Fibroblast of the aortic adventitia (primary cell): ENCODE measurements at regions not wholly inside any gene's neighbourhood (a gene's known extent, or its start where the extent isn't known, plus 50 kb on each side); places are given as distances from the start of the nearest gene placed in this dataset.

ENCODE experiments used
- DNase-seq: peaks from one replicate; pipeline ENCODE4 v3.0.0-alpha.2; 2010; ENCODE audit warnings: low read depth
- H3K4me3 ChIP-seq: 2 replicates; pipeline ENCODE4 v1.5.1; 2011; ENCODE audit warnings: low read depth, mild to moderate bottlenecking, control low read depth, low read length, moderate library complexity
- TF ChIP-seq, protein P1 (sequence below): IDR thresholded peaks from 2 replicates; pipeline ENCODE4 v1.5.1; 2011; ENCODE audit warnings: mild to moderate bottlenecking, low read length, control low read depth, inconsistent platforms; ENCODE audit not compliant: insufficient read depth

DNA sequence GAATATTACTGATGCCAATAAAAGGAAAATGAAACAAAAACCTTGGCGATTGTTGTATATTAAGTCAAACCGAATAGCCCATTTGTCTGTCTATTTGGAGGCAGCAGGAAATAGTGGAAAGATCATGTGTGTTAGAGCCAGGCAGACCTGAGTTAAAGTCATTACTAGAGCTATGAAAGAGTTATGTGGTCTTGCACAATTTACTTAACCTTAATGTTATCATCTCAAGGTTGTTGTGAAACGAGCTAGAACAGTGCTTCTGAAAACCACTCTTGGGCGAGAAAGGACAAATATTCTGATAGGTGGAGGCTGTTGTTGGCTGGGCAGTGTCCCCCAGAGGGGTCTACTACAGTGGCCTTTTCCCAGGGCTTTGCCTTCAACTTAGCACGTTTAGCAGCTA, 60.0 kb upstream of the NUP160 start:
- TF ChIP-seq, protein P1, sequence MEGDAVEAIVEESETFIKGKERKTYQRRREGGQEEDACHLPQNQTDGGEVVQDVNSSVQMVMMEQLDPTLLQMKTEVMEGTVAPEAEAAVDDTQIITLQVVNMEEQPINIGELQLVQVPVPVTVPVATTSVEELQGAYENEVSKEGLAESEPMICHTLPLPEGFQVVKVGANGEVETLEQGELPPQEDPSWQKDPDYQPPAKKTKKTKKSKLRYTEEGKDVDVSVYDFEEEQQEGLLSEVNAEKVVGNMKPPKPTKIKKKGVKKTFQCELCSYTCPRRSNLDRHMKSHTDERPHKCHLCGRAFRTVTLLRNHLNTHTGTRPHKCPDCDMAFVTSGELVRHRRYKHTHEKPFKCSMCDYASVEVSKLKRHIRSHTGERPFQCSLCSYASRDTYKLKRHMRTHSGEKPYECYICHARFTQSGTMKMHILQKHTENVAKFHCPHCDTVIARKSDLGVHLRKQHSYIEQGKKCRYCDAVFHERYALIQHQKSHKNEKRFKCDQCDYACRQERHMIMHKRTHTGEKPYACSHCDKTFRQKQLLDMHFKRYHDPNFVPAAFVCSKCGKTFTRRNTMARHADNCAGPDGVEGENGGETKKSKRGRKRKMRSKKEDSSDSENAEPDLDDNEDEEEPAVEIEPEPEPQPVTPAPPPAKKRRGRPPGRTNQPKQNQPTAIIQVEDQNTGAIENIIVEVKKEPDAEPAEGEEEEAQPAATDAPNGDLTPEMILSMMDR, result no peak
- peak; percentile 78 for DNase-seq
- H3K4me3 ChIP-seq, result no peak overlapping the region

- TF ChIP-seq, protein P1, result no peak
- DNase-seq, result peak; percentile 70
- H3K4me3 ChIP-seq, result no peak overlapping the region
These were observed 59.3 kb upstream of the NUP160 start for GRCh38 chr11:47907499-47907898.

DNA sequence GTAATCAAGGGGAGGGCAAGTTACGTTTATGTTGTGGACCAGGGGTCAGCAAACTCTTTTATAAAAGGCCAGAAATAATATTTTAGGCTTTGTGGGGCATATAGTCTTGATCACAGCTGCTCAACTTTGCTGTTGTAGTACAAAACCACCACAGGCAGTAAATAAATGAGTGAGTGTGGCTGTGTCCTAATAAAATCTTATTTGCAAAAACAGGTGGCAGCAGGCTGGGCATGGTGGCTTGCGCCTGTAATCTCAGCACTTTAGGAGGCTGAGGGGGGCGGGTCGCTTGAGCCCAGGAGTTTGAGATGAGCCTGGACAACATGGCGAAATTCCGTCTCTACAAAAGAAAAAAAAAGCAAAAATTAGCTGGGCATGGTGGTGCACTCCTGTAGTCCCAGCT, 57.9 kb upstream of the NUP160 start:
- TF ChIP-seq, protein P1, result no peak
- no peak for DNase-seq
- no peak overlapping the region for H3K4me3 ChIP-seq

DNA sequence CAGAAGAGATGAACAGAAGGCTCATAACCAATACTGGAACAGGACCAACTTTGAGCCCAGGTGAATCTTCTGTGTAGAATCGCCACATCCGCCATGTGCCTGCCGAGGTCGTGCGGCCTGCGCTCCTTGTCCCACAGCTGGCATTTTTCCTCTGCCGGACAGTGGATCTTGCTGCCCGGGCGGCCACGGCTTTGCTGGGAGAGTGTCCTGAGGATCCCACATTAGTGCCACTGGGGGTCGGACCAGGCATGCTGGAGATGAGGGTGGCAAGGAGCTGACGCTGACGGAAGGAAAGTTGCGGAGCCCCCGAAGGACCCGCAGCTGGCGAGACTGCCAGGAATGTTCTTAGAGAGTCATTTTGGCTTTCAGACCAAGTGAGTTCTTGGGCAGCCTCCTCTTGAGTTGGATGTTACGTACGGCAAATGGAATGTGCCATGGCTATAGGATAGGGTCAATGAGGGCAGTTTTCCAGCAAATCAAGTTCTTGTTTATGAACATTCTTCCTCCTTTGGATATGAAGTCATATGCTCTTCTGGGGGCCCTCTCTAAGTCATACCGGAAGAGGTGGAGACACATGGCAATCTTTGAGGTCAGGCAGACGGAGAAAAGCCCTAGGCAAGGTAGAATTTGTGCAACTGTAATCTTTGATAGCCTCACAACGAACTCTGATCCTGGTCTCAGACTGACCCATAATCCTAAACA, 57.4 kb upstream of the NUP160 start:
- H3K4me3 ChIP-seq, result no peak overlapping the region
- TF ChIP-seq, protein P1, result no peak
- DNase-seq, result no peak

DNA sequence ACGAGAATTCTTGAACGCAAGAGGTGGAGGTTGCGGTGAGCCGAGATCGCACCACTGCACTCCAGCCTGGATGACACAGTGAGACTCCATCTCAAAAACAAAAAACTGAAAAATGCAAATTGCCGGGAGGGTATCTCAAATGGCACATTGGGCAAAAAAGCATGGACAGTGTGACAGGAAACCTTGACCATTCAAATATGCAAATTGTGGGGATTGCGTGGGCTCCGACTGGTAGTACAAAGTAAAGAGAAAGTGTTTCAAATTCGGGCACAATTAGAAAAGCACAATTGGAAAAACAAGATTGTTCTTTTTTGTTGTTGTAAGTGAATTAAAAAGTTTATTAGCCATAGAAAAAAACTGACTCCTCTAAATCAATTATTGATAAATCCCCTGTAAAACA, 56.7 kb upstream of the NUP160 start:
- DNase-seq, result no peak
- no peak overlapping the region for H3K4me3 ChIP-seq
- TF ChIP-seq, protein P1, result no peak

DNA sequence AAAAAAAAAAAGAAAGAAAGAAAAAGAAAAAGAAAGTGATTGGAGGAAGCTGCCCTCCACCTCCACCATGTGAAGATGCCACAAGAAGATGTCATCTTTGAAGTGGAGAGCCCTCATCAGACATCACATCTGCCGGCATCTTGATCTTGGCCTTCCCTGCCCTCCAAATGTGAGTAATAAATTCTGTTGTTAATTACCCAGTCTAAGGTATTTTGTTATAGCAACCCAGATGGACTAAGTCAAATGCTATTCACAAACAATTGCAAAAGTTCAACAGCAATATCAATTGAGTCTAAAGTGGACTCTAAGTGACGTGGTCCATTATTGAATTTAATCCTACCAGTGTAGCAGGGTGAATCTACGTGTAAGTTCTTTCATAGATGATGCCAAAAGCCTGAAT, 55.9 kb upstream of the NUP160 start:
- no peak overlapping the region for H3K4me3 ChIP-seq
- no peak for DNase-seq
- TF ChIP-seq, protein P1, result no peak

DNA sequence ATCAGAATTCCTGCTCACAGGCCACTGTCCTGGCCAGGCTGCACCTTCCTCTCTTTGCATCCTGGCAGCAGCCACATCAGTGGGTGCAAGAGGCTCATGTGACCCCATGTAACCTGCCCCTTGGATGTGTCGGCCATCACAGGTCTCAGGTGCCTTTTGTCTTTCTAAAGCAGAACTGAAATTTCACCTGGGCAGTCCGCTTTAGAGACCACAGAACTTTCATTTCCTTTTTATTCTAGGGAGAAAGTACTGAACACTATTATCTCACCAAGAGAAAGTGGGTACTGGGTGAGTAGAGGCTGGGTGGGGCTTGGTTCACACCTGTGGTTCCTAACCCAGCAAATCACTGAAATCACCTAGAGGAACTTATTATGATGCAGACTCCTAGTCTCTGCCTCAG, 51.7 kb upstream of the NUP160 start:
- H3K4me3 ChIP-seq, result no peak overlapping the region
- TF ChIP-seq, protein P1, result no peak
- no peak for DNase-seq
